Peyer's patch (tissue), 4 donors: ENCODE measurements at regions not wholly inside any gene's neighbourhood (a gene's known extent, or its start where the extent isn't known, plus 50 kb on each side); places are given as distances from the start of the nearest gene placed in this dataset.
"Not testable (repeated sequence)": the region's sequence is repeated elsewhere in the genome, so short reads cannot be mapped to it uniquely, and the experiment has no call there.

Experiments used
- DNase-seq, 3 donors: peaks; one replicate each; pipeline ENCODE4 v3.0.0-alpha.2; 2017 to 2019
- H3K27ac ChIP-seq, 4 donors: fragments of 200-600 bp; sonication (generic); one replicate each; pipeline ENCODE4 v1.5.1; 2016 to 2019
- H3K27me3 ChIP-seq, 2 donors: fragments of 200-600 bp; sonication (generic); one replicate each; pipeline ENCODE4 v1.5.1; 2019
- H3K36me3 ChIP-seq, 3 donors: fragments of 200-600 bp; sonication (generic); one replicate each; pipeline ENCODE4 v1.5.1; 2016 to 2019
- H3K4me1 ChIP-seq, 4 donors: fragments of 200-600 bp; sonication (generic); one replicate each; pipeline ENCODE4 v1.5.1; 2016 to 2019
- H3K4me3 ChIP-seq, 4 donors: fragments of 200-600 bp; sonication (generic); 1 replicate in 3 of 4; 2 replicates in 1 of 4; pipeline ENCODE4 v1.5.1; 2016 to 2019; ENCODE audit warnings: mild to moderate bottlenecking in 1 of 4
- H3K9me3 ChIP-seq, 4 donors: fragments of 200-600 bp; sonication (generic); one replicate each; pipeline ENCODE4 v1.5.1; 2016 to 2019; ENCODE audit warnings: mild to moderate bottlenecking in 1 of 4
- POLR2A ChIP-seq, 2 donors: fragments of 450-650 bp; IDR thresholded peaks; one replicate each; pipeline ENCODE4 v1.5.1; 2017; ENCODE audit warnings: antibody characterized with exemption in 2 of 2, mild to moderate bottlenecking in 2 of 2, moderate library complexity in 2 of 2
- TF ChIP-seq, protein P1 (sequence below), 6 experiments: fragments of 450-650 bp in 4 of 6; fragments of 200-600 bp in 2 of 6; sonication (generic) in 1 of 6; IDR thresholded peaks; one replicate each; pipeline ENCODE4 v1.5.1; 2017 to 2019; ENCODE audit warnings: antibody characterized with exemption in 6 of 6, mild to moderate bottlenecking in 3 of 6, moderate library complexity in 1 of 6

DNA sequence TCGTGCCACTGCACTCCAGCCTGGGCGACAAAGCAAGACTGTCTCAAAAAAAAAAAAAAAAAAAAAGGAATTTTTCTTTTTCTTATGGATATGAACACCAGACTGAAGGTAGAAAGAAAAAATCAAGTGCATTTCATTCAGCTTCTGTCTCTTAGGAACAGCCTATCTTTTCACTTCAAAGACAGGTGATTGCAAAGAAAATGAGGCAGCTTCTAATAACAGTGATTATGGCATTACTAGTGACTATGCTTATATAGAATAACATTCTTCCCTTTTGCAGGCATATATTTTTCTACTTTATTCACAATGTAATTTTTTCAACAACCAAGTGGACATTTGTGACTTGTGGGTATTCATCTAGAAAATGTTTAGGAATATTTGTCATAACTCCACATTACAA, 295.5 kb upstream of the ATXN7L3B start:
- Histone ChIP-seq H3K27ac (no peak overlapping the region), H3K4me1 (no peaks in the 10 kb centered on the region), H3K4me3 (no peak overlapping the region), H3K9me3 (no peaks in the 10 kb centered on the region), H3K27me3 (no peaks in the 10 kb centered on the region), H3K36me3 (no peaks in the 10 kb centered on the region)
- DNase-seq, result no peak
- no peak for TF ChIP-seq POLR2A (IDR thresholded peaks at IDR 0.05)
- TF ChIP-seq, protein P1, sequence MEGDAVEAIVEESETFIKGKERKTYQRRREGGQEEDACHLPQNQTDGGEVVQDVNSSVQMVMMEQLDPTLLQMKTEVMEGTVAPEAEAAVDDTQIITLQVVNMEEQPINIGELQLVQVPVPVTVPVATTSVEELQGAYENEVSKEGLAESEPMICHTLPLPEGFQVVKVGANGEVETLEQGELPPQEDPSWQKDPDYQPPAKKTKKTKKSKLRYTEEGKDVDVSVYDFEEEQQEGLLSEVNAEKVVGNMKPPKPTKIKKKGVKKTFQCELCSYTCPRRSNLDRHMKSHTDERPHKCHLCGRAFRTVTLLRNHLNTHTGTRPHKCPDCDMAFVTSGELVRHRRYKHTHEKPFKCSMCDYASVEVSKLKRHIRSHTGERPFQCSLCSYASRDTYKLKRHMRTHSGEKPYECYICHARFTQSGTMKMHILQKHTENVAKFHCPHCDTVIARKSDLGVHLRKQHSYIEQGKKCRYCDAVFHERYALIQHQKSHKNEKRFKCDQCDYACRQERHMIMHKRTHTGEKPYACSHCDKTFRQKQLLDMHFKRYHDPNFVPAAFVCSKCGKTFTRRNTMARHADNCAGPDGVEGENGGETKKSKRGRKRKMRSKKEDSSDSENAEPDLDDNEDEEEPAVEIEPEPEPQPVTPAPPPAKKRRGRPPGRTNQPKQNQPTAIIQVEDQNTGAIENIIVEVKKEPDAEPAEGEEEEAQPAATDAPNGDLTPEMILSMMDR (IDR thresholded peaks at IDR 0.05), result no peak

- TF ChIP-seq, protein P1 (IDR thresholded peaks at IDR 0.05), result no peak
- TF ChIP-seq POLR2A (IDR thresholded peaks at IDR 0.05), result no peak
- H3K9me3 ChIP-seq, result no peaks in the 10 kb centered on the region
- no peak for DNase-seq
- no peak overlapping the region for H3K4me3 ChIP-seq
- no peaks in the 10 kb centered on the region for H3K4me1 ChIP-seq
- H3K36me3 ChIP-seq, result no peaks in the 10 kb centered on the region
- no peak overlapping the region for H3K27ac ChIP-seq
- no peaks in the 10 kb centered on the region for H3K27me3 ChIP-seq
Observed at GRCh38 chr12:74245458-74245857, 292.2 kb upstream of the ATXN7L3B start.

DNA sequence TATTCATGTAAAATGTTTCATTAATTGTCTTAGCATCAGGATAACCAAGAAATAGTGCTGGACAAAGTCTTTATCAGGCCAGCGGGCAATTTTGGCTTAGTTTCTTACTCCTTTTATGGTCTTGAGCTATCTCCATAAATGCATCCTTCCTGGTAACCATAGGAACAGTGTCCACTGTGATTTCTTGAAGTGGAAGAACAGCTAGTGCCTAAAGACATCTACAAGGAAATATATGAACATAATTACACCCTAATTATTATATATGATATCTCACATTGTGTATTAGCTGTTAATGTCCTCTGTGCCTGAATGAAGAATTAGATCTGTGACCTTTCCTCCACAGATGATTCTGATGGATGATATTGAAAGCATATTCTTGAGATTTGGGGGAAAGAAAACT, 286.7 kb upstream of the ATXN7L3B start:
- Histone ChIP-seq H3K27me3 (no peaks in the 10 kb centered on the region), H3K9me3 (no peaks in the 10 kb centered on the region), H3K36me3 (no peaks in the 10 kb centered on the region), H3K27ac (no peak overlapping the region), H3K4me3 (no peak overlapping the region), H3K4me1 (no peaks in the 10 kb centered on the region)
- no peak for DNase-seq
- TF ChIP-seq POLR2A (IDR thresholded peaks at IDR 0.05), result no peak
- TF ChIP-seq, protein P1 (IDR thresholded peaks at IDR 0.05), result no peak

GRCh38 chr12:74253826-74254225, 283.8 kb upstream of the ATXN7L3B start:
- not testable (repeated sequence) for H3K4me1 ChIP-seq, DNase-seq, H3K4me3 ChIP-seq, H3K36me3 ChIP-seq, H3K9me3 ChIP-seq, H3K27ac ChIP-seq, H3K27me3 ChIP-seq

GRCh38 chr12:74254784-74255183, 282.9 kb upstream of the ATXN7L3B start:
- no peak for DNase-seq
- no peaks in the 10 kb centered on the region for H3K27me3 ChIP-seq
- no peak overlapping the region for H3K27ac ChIP-seq
- H3K4me3 ChIP-seq, result no peak overlapping the region
- TF ChIP-seq POLR2A (IDR thresholded peaks at IDR 0.05), result no peak
- TF ChIP-seq, protein P1 (IDR thresholded peaks at IDR 0.05), result no peak
- H3K4me1 ChIP-seq, result no peaks in the 10 kb centered on the region
- H3K36me3 ChIP-seq, result no peaks in the 10 kb centered on the region
- no peaks in the 10 kb centered on the region for H3K9me3 ChIP-seq

- Histone ChIP-seq H3K9me3 (no peaks in the 10 kb centered on the region), H3K27me3 (no peaks in the 10 kb centered on the region)
- TF ChIP-seq, protein P1 (IDR thresholded peaks at IDR 0.05), result no peak
- no peak for TF ChIP-seq POLR2A (IDR thresholded peaks at IDR 0.05)
Observed at GRCh38 chr12:74259199-74259598, 278.4 kb upstream of the ATXN7L3B start.

More at GRCh38 chr12:74259199-74259598, 278.4 kb upstream of the ATXN7L3B start:
- Histone ChIP-seq H3K4me1 (no peaks in the 10 kb centered on the region), H3K27ac (no peak overlapping the region), H3K36me3 (no peaks in the 10 kb centered on the region), H3K4me3 (no peak overlapping the region)
- DNase-seq, result no peak
